ENCODE measurements at regions not wholly inside any gene's neighbourhood (a gene's known extent, or its start where the extent isn't known, plus 50 kb on each side); places are given as distances from the start of the nearest gene placed in this dataset.
"Not testable (repeated sequence)": the region's sequence is repeated elsewhere in the genome, so short reads cannot be mapped to it uniquely, and the experiment has no call there.

DNA sequence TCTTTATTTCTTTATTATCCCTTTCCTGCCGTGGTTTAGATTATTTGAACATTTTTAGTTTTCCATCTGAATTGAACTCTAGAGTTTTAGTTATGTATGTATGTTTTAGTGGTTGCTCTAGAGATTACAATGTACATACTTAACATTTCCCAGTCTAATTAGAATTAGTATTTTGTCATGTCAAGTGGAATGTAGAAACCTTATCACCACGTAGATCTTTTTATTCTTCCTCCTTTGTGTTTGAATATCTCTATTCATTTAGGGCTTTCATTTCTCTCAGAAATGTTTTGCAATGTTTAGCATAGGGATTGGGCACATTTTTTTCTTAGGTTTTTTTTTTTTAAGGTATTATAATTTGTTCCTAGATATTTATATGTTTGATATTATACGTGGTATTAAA, 73.1 kb upstream of the EZR start:
- Histone ChIP-seq H3K27me3 (ENCODE audit: control insufficient read depth in 2 of 2, insufficient read depth in 2 of 2, low read length in 2 of 2) (no peaks in the 10 kb centered on the region), H3K4me3 (replicated peaks in 1 of 3; ENCODE audit: low read depth in 2 of 3, low read length in 3 of 3) (no peak overlapping the region), H4K20me1 (ENCODE audit: insufficient read depth, low read length) (no peaks in the 10 kb centered on the region), H3K9me3 (replicated peaks in 1 of 2; ENCODE audit: control insufficient read depth in 1 of 2, insufficient read depth in 1 of 2, low read length in 2 of 2) (no peaks in the 10 kb centered on the region), H3K27ac (ENCODE audit: low read depth in 1 of 2, low read length in 2 of 2) (no peak overlapping the region), H3K4me1 (ENCODE audit: control insufficient read depth in 1 of 2, insufficient read depth in 2 of 2, low read length in 2 of 2) (no peaks in the 10 kb centered on the region), H3K4me2 (replicated peaks; ENCODE audit: extremely low read depth, low read length, poor library complexity, severe bottlenecking) (no peak overlapping the region), H3K36me3 (replicated peaks in 1 of 2; ENCODE audit: control insufficient read depth in 1 of 2, insufficient read depth in 2 of 2, low read length in 2 of 2) (no peaks in the 10 kb centered on the region), H3K79me2 (ENCODE audit: insufficient read depth, low read length) (no peaks in the 10 kb centered on the region), H3K9ac (ENCODE audit: insufficient read depth, low read length, poor library complexity, severe bottlenecking) (no peak overlapping the region), H2AFZ (ENCODE audit: insufficient read depth, low read depth, low read length, poor library complexity, severe bottlenecking) (no peak overlapping the region)
- Mint-ChIP-seq H3K4me1 (no peaks in the 10 kb centered on the region), H3K27me3 (ENCODE audit: low read depth in 3 of 3) (peaks cover 0 to 8% (median 4%) of the 10 kb centered on the region in 3 donors), H3K36me3 (no peaks in the 10 kb centered on the region), H3K4me3 (no peak overlapping the region), H3K9me3 (peaks cover 0 to 3% (median 0%) of the 10 kb centered on the region in 7 donors), H3K27ac (no peak overlapping the region)
- intact Hi-C loops (cut with micrococcal nuclease): no loop called here
- no peak for DNase-seq
- TF ChIP-seq CTCF (IDR thresholded peaks at IDR 0.05): no peak
- no CpG with 5 or more reads among the region's 3 CpGs for WGBS (ENCODE audit: insufficient coverage)

- H3K4me1 ChIP-seq (ENCODE audit: control insufficient read depth in 1 of 2, insufficient read depth in 2 of 2, low read length in 2 of 2); H3K27ac ChIP-seq (ENCODE audit: low read depth in 1 of 2, low read length in 2 of 2); DNase-seq; H3K27me3 ChIP-seq (ENCODE audit: control insufficient read depth in 2 of 2, insufficient read depth in 2 of 2, low read length in 2 of 2); H3K4me1 Mint-ChIP-seq; H3K4me3 Mint-ChIP-seq; H3K27me3 Mint-ChIP-seq (ENCODE audit: low read depth in 3 of 3); H3K36me3 Mint-ChIP-seq; intact Hi-C loops (cut with micrococcal nuclease); H2AFZ ChIP-seq (ENCODE audit: insufficient read depth, low read depth, low read length, poor library complexity, severe bottlenecking); H3K79me2 ChIP-seq (ENCODE audit: insufficient read depth, low read length); H3K4me2 ChIP-seq (replicated peaks; ENCODE audit: extremely low read depth, low read length, poor library complexity, severe bottlenecking); H3K9me3 ChIP-seq (replicated peaks in 1 of 2; ENCODE audit: control insufficient read depth in 1 of 2, insufficient read depth in 1 of 2, low read length in 2 of 2); H3K9ac ChIP-seq (ENCODE audit: insufficient read depth, low read length, poor library complexity, severe bottlenecking); H3K9me3 Mint-ChIP-seq; H4K20me1 ChIP-seq (ENCODE audit: insufficient read depth, low read length); H3K36me3 ChIP-seq (replicated peaks in 1 of 2; ENCODE audit: control insufficient read depth in 1 of 2, insufficient read depth in 2 of 2, low read length in 2 of 2); H3K4me3 ChIP-seq (replicated peaks in 1 of 3; ENCODE audit: low read depth in 2 of 3, low read length in 3 of 3): not testable (repeated sequence)
- WGBS (ENCODE audit: insufficient coverage): 100% methylated on average over 4 of the region's 6 CpGs
- peak overlapping the region in 1 of 7 donors; percentile 64 for H3K27ac Mint-ChIP-seq
These were observed 72.4 kb upstream of the EZR start for GRCh38 chr6:158891560-158891959.

DNA sequence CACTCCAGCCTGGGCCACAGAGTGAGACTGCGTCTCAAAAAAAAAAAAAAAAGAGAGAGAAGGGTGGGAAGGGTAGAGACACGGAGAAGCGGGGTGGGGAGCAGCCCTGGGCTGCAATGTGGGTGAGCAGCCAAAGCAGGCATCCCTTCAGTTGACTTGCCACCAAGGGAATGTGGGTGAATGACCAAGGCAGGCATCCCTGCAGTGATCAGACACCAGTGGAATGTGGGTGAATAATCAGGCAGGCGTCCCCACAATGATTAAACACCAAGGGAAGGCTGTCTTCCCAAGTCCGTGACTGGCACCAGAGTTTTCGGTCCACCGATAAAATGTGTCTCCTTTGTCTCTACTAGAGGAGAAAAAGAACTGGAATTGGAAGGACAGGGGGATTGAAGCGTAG, 69.0 kb upstream of the EZR start:
- WGBS (ENCODE audit: insufficient coverage): 93% methylated on average over 6 of the region's 8 CpGs
- H3K9me3 ChIP-seq (replicated peaks in 1 of 2; ENCODE audit: control insufficient read depth in 1 of 2, insufficient read depth in 1 of 2, low read length in 2 of 2); H3K4me3 ChIP-seq (replicated peaks in 1 of 3; ENCODE audit: low read depth in 2 of 3, low read length in 3 of 3); H3K36me3 ChIP-seq (replicated peaks in 1 of 2; ENCODE audit: control insufficient read depth in 1 of 2, insufficient read depth in 2 of 2, low read length in 2 of 2); H3K79me2 ChIP-seq (ENCODE audit: insufficient read depth, low read length); H3K27ac Mint-ChIP-seq; H3K4me2 ChIP-seq (replicated peaks; ENCODE audit: extremely low read depth, low read length, poor library complexity, severe bottlenecking); H3K9me3 Mint-ChIP-seq; H3K4me3 Mint-ChIP-seq; H3K36me3 Mint-ChIP-seq; H3K9ac ChIP-seq (ENCODE audit: insufficient read depth, low read length, poor library complexity, severe bottlenecking); H3K27me3 Mint-ChIP-seq (ENCODE audit: low read depth in 3 of 3); H3K4me1 Mint-ChIP-seq; H3K27ac ChIP-seq (ENCODE audit: low read depth in 1 of 2, low read length in 2 of 2); H2AFZ ChIP-seq (ENCODE audit: insufficient read depth, low read depth, low read length, poor library complexity, severe bottlenecking); H3K4me1 ChIP-seq (ENCODE audit: control insufficient read depth in 1 of 2, insufficient read depth in 2 of 2, low read length in 2 of 2); H3K27me3 ChIP-seq (ENCODE audit: control insufficient read depth in 2 of 2, insufficient read depth in 2 of 2, low read length in 2 of 2); DNase-seq; H4K20me1 ChIP-seq (ENCODE audit: insufficient read depth, low read length); intact Hi-C loops (cut with micrococcal nuclease): not testable (repeated sequence)

DNA sequence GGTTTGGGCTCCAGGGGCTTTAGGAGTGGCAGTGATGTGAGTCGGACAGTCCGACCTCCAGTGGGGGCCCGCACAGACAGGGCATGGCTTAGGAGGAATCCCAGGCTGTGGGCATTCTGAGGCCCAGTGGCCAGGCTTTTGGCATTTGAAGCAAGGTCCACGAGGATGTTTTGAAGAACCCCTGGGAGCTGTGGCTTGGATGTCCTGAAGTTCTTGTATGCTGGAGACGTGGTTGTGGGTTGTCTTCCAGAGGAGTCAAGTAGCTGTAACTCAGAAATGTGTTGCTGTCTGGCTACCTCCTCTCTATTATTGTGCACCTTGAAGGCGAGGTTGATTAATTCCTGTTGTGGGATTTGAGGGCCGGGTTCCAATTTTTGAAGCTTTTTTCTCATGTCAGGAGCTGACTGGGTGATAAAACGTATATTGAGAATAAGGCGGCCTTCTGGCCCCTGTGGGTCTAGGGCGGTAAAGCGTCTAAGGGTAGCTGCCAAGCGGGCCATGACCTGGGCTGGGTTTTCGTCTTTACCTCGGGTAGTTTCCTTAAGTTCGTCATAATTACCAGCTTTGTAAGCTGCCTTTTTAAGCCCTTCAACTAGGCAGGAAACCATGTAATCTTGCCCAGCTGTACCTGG, 67.3 kb upstream of the EZR start:
- H3K4me3 Mint-ChIP-seq; H3K4me1 ChIP-seq (ENCODE audit: control insufficient read depth in 1 of 2, insufficient read depth in 2 of 2, low read length in 2 of 2); H3K4me3 ChIP-seq (replicated peaks in 1 of 3; ENCODE audit: low read depth in 2 of 3, low read length in 3 of 3); H3K9ac ChIP-seq (ENCODE audit: insufficient read depth, low read length, poor library complexity, severe bottlenecking); H3K79me2 ChIP-seq (ENCODE audit: insufficient read depth, low read length); H3K4me1 Mint-ChIP-seq; H3K27me3 ChIP-seq (ENCODE audit: control insufficient read depth in 2 of 2, insufficient read depth in 2 of 2, low read length in 2 of 2); H3K36me3 ChIP-seq (replicated peaks in 1 of 2; ENCODE audit: control insufficient read depth in 1 of 2, insufficient read depth in 2 of 2, low read length in 2 of 2); H4K20me1 ChIP-seq (ENCODE audit: insufficient read depth, low read length); H3K27me3 Mint-ChIP-seq (ENCODE audit: low read depth in 3 of 3); H2AFZ ChIP-seq (ENCODE audit: insufficient read depth, low read depth, low read length, poor library complexity, severe bottlenecking); DNase-seq; H3K36me3 Mint-ChIP-seq; intact Hi-C loops (cut with micrococcal nuclease); H3K27ac ChIP-seq (ENCODE audit: low read depth in 1 of 2, low read length in 2 of 2); H3K27ac Mint-ChIP-seq; H3K9me3 ChIP-seq (replicated peaks in 1 of 2; ENCODE audit: control insufficient read depth in 1 of 2, insufficient read depth in 1 of 2, low read length in 2 of 2); H3K9me3 Mint-ChIP-seq; H3K4me2 ChIP-seq (replicated peaks; ENCODE audit: extremely low read depth, low read length, poor library complexity, severe bottlenecking): not testable (repeated sequence)
- WGBS (ENCODE audit: insufficient coverage): 97% methylated on average over 14 of the region's 15 CpGs

Measured in CD14-positive monocyte (primary cell).